NCI-H2196 (cell line): ENCODE measurements at regions not wholly inside any gene's neighbourhood (a gene's known extent, or its start where the extent isn't known, plus 50 kb on each side); places are given as distances from the start of the nearest gene placed in this dataset.
"Not testable (repeated sequence)": the region's sequence is repeated elsewhere in the genome, so short reads cannot be mapped to it uniquely, and the experiment has no call there.

Experiments used
- DNase-seq: peaks from one replicate; lab custom pipeline; 2025; ENCODE audit not compliant: unreplicated experiment; lab: John Stamatoyannopoulos, UW

DNA sequence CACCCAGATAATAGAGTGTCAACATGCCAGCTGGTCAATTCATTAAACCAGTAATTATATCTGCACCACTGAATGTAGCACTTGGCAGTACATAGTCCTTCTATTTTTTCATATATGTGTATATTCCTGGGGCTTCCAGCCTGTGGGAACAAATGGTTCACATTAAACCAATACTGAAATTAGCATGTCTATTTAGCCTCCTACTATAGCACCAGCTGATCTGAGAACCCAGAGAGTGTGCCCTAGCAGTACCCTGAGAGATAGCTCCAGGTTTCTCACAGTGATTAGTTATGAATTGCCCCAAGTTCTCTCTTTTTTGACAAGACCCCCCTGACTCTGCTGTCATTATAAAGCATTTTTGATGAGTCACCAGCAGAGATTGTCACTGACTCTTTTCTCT is 1097.3 kb upstream of the FLRT2 start:
- DNase-seq: no peak

- DNase-seq: no peak
These were observed 1096.0 kb upstream of the FLRT2 start for GRCh38 chr14:84433961-84434360.

DNA sequence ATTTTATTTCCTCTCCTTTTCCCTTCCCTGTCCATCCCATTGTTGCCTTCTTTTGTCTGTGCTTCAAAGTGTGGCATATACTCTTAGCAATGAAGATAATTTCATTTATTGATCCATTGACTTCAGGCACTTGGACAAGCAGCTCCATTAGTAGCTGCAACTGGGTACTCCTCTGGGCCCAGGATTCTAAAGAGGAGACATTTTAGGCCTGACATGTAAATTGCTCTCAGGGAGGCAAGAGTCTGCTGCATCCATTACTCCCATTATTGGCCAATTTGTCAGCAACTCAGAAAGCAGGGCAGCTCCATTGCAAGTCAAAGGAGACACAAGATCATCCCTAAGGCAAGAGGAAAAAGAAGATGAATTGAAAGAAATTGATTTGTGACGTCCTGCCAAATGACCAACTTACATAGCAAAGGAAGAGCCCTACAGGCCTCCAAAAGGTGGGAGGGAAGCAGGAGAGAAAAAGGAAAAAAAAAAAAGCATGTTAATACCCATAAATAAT is 1094.1 kb upstream of the FLRT2 start:
- no peak for DNase-seq

DNA sequence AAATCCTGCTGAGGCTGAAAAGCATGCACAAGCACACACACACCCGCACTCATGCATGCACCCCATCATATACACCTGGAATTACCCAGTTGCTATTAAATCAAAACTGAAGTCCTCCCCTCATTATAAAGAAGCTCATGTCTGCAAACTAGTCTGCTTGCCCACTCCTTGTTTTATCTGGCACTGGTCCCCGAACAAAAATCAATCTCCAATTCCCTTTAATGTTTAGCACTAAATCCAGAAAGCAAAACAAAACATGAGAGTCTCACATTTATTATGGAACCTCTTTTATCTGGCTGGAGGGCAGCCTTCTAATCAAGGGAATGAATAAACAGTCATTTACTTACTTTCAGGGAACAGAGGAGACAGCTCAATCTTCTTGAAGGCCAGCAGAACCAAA is 1093.4 kb upstream of the FLRT2 start:
- DNase-seq: no peak

GRCh38 chr14:84442521-84442920 is 1087.4 kb upstream of the FLRT2 start:
- no peak for DNase-seq

GRCh38 chr14:84445486-84445885 is 1084.5 kb upstream of the FLRT2 start:
- no peak for DNase-seq

DNA sequence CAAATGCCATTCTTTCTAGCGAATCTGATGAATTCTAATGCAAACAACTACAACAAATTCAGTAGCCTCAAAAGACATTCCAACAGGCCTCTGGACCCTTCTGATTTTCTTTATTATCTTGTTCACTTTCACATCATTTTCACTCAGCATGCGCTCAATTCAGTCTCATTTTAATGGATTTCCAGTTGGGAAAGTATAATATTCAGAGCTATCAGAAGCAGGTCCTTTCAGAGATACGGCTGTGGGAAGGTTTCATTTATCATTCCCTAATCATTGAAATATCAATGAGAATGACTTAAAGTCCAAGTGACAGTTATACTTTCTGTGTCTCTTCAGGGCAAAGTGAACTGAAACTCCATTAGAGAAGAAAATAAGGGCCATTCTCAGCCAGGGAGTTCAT is 1083.7 kb upstream of the FLRT2 start:
- DNase-seq: no peak

- no peak for DNase-seq
These were observed 1076.5 kb upstream of the FLRT2 start for GRCh38 chr14:84453307-84453950.

DNA sequence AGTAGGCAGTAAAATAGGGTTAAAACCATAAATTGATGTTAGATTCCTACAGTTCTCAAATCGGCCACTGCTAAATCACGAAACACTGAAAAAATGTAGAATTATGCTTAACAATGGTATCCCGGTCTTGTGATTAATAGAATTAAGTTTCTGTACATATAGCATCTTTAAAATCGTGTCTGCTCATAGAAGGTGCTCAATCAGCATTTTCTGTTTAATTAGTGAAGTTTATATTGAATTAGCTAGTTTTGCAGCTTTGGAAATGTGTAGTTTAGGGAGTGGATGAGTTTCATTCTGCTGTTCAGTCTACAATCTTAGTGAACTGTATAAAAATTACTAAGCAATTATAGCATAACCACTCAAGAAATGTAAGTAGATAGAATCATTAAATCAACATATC is 1075.8 kb upstream of the FLRT2 start:
- DNase-seq: no peak

GRCh38 chr14:84456946-84457345 is 1073.0 kb upstream of the FLRT2 start:
- DNase-seq: no peak

DNA sequence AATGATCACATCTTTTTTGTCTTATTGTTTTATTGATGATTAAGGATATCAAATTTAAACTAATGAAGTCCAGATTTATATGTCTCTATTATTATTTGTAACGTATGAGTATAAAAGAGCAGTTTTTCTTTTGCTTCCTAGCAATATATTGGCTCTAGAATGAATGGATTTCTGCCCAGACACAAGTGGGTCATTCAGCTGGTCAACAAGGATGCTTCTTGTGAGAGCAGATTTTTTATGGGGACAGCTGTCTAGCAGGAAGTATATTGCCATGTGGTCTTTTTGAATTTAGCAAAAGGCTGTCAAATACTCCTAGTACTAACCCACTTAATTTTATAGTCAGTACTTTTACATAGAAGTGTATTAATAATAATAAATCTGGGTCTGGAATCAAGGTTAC is 1071.1 kb upstream of the FLRT2 start:
- no peak for DNase-seq

GRCh38 chr14:84465880-84466279 is 1064.1 kb upstream of the FLRT2 start:
- no peak for DNase-seq

DNA sequence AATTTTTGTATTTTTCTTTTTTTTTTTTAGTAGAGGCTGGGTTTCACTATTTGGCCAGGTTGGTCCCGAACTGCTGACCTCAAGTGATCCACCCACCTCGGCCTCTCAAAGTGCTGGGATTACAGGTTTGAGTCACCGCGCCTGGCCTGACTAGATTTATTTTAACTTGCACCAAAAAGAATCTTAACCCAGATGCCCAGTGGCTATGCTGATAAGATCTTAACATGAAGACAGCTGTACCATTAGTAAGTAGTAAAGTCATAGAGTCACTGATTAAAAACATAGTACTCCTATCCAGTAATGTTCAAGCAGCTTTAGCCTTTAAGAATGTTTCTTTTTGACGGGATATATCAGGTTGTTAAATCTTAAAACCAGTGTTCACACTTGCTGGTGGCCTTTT is 1061.8 kb upstream of the FLRT2 start:
- DNase-seq: no peak

GRCh38 chr14:84477996-84478395 is 1051.9 kb upstream of the FLRT2 start:
- DNase-seq: no peak

- DNase-seq: no peak
These were observed 1047.5 kb upstream of the FLRT2 start for GRCh38 chr14:84482256-84483071.

- no peak for DNase-seq
These were observed 1046.9 kb upstream of the FLRT2 start for GRCh38 chr14:84483072-84483420.

GRCh38 chr14:84484243-84484642 is 1045.7 kb upstream of the FLRT2 start:
- DNase-seq: not testable (repeated sequence)

DNA sequence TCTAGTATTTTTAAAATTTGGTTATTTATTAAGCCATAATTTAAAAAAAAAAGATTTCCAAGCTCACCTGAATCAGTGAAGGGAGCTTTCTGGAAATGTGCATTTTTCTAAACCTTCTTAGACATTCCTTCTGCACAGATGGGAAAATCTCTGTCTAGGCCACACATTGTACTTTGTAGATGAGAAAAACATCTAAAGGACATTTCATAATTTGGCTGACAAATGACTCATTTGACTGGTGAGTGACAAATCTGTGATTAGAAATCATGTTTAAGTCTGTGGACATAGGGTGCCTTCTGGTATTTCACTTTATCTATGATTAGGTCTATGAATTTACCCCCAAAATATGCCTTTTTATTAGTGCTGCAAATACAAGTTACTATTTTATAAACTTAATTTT is 1044.9 kb upstream of the FLRT2 start:
- no peak for DNase-seq

DNA sequence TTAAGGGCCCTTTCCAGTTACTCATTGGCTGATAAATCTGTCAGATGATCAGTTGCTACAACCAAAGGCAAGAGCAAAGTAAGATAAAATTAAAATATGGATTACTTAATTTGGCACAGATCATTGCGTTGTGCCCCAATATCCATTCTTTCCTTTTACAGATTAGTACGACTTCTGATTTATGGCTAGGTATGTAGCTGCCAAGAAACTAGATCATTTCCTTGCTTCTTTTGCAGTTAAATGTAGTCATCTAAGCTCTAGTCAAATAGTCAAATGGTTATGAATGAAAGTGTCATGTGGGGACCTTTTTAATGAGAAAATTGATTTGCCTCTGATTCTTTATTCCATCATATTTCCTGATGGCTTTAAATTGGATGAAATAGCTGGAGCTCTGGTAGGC is 1039.9 kb upstream of the FLRT2 start:
- no peak for DNase-seq

DNA sequence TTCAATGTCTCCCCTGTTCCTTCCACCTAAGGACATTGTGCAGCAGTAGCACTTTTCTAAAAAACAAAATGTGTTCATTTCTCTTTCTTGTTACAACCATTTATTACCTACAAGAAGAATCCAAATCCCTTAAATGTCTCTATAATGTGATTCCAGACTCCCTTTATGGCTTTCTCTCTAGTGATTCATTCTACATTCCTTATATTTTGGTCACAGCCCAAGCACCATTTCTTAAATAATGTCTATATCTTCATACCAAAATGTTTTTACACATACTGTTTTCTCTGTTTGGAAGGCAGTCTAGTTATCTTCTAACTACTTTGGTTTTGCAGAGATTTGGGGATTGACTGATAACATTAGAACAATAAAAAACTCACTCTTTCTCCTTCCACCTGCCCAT is 1037.3 kb upstream of the FLRT2 start:
- DNase-seq: no peak

- DNase-seq: no peak
These were observed 1036.2 kb upstream of the FLRT2 start for GRCh38 chr14:84493779-84494178.

GRCh38 chr14:84496677-84497076 is 1033.3 kb upstream of the FLRT2 start:
- DNase-seq: no peak

- DNase-seq: not testable (repeated sequence)
These were observed 1017.1 kb upstream of the FLRT2 start for GRCh38 chr14:84512823-84513222.
